HG03108 (cell line): ENCODE measurements at regions not wholly inside any gene's neighbourhood (a gene's known extent, or its start where the extent isn't known, plus 50 kb on each side); places are given as distances from the start of the nearest gene placed in this dataset.
"Not testable (repeated sequence)": the region's sequence is repeated elsewhere in the genome, so short reads cannot be mapped to it uniquely, and the experiment has no call there.

Experiments
- ATAC-seq: cut with Tn5 transposase; IDR thresholded peaks from one replicate; pipeline ENCODE4 v1.9.1; 2021; ENCODE audit warnings: moderate library complexity; ENCODE audit not compliant: unreplicated experiment

DNA sequence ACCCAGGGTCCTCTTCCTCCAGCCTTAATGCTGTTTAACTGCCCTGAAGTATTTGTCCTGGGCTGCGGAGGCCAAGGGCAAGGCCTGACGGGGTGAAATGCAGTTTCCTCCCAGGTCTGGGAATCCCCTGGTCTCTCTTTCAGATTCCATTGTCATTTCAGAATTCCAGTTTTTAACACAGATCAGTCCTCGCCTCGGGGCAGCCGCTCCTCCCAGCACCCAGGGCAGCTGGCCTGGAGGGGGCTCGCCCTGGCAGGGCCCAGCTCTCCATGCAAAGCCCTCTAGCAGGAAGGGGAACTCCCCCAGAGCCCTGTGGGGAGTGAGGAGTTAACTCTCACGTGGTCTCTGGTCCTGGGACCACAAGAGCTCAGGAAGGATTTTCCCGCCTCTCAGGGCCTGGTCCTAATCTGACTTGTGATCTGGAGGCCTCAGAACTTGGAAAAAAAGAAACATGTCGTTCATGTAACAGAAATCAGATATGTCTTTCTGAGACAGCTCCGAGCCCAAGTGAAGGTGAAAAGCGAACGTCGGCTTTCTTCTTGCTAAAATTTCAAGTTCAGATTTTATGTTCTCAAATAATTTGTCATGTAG lies 265.6 kb upstream of the SFSWAP start:
- no peak for ATAC-seq

DNA sequence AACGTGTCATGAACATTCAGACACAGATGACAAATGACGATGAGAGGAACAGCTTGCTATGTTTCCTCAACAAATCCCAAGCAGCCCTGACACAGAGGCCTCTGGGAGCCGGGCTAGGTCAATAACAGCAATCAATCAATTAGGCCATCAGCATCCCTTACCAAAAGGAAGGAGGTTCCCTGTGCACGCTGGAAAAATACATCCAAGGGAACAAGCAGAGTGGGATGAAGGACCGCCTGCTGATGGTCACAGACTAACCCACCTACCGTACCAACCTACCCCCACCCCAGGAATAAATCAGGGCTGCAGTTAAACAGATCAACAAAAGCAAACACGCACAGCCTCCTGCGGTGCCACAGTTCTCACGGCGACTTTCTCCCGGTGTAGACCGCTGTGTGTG lies 265.1 kb upstream of the SFSWAP start:
- no peak for ATAC-seq

DNA sequence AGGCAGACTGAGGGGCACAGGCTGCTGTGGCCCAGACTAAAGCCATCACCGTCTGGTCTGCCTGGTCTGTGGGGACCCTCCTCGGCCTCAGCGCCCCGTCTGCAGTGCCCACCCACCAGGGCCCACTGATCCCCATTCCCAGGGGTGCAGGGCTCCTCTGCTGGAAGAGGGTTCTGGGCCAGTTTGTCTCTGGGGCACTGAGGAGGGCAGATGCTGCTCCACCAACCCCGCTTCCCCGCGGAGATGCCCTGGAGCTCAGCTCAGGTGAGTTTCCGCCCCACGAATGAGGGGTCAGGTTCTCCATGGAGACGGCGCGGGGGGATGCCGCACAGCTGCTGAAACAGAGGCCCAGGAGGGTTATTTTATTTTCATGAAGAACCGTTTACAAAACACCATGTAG lies 263.3 kb upstream of the SFSWAP start:
- not testable (repeated sequence) for ATAC-seq

DNA sequence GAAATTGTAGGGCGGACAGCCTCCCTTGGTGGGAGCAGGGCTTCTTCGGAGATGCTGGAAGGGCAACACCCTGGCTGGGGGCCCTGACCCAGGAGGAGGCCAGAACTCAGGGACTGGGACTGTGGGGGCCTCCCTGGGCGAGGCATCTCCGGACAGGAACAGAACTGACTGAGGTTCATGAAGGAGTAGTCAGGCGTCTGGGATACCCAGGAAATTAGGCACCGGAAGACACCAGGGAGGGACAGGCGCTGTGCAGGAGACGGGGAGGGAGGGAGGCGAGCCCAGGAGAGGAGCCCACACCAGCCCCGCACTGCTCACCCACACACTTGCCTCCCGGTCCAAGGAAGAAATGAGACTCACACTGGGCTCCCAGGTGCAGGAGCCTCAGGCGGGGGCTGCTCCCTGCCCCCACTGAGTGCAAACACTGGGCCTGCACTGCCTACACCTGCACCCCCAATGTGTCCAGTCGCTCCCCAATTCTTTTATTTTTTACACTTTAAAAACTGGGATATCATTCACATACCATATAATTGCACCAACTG lies 262.6 kb upstream of the SFSWAP start:
- ATAC-seq, result no peak

DNA sequence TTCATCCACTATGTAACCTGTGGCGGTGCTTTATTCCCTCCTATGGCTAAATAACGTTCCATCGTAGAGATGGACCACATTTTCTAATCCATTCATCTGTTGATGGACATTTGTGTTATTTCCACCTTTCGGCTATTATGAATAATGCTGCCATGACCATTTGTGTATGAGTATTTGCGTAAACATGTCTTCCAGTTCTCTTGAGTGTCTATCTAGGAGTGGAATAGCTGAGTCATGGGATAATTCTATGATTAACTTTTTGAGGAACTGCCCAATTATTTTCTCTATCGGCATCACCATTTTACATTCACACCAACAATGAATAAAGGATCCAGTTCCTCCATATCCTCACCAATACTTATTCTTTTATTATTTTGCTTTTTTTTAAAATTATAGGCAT lies 261.9 kb upstream of the SFSWAP start:
- no peak for ATAC-seq

DNA sequence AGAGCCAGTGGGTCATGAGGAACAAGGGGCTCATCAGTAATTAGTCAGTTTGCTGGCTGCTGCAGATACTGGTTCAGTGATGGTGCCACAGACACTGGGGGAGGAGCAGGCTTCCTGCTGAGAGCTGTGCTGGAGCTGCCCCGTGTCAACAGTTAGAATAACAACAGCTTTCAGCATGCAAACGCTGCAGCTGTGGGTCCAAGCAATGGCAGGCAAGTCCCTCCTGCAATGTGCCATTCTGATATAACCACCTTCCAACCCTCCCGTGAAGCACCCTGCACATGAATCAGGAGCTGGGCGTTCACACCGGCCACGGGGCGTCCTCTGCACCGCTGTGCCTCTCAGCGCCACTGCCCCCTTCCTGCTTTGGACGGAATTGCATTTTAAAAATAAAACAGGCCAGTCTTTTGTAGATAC lies 258.4 kb upstream of the SFSWAP start:
- no peak for ATAC-seq

DNA sequence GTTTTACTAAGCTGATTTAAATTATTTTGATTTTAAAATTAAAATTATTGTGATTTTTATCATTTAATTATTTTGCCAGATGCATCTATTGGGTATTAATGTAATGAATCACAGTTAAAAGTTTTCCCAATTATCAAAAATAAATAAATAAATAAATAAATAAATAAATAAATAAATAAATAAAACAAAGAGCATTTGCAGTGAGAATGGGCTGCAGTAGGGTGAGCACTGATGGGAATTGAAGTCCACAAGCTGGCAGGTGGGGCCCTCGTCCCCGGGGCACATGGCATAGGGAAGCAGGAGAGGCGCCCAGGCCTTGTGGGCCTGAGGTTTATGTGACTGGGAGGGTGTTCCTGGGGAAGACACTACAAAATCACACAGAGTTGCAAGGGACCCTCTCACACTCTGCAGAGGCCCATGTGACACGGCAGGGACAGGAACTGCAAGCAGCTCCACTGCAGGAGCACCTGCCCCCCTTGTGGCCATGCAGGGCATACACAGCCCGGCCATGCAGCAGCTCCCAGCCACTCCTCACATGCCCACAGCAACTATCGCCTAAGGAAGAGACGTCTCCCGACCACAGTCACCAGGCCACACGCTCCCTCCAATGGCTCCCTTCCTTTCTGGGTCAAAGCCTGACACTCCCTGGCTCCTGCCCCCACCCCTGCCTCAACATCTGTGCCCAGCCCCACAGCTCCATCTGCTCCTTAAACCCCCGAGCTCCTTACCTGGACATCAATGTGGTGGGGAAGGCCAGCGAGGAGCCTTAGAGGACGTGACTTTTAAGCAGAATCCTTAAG lies 256.3 kb upstream of the SFSWAP start:
- peak; percentile 85 for ATAC-seq

DNA sequence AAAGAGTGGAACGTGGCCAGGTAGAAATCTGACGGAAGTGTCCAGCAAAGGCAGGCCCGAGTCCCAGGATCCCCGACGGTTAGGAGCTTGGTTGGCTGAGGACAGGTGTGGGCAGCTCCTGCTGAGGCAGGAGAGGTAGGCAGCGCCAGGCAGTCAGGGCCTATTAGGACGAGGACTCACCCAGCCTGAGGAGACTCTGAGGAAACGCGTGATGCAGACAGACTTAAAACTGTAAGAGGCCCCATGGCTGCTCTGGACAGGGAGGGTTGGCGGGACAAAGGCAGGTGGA lies 255.7 kb upstream of the SFSWAP start:
- ATAC-seq, result no peak

DNA sequence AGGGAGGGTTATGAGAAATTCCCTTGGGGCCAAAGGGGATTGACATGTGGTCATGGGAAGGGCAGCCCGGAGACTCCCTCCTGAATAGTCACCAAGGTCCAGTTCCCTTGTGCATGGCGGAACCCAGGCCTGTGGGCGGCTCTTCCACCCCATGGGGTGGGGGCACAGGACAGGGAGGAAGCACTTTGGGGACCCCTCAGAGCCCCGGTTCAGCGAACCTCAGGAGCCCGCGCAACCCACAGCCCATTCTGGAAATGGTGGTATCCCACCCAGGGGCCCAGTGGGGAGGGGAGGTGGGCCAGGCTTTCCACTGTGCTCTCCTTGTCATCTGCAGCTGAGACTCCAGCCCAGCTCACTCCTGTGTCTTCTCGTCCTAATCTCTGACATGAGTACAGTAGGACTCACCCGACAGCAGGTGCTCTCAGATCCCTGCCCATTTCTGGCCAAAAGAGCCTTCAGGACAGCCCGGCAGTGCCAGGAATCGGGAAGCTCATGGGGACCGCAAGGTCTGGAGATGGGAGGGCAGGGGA lies 255.2 kb upstream of the SFSWAP start:
- no peak for ATAC-seq

DNA sequence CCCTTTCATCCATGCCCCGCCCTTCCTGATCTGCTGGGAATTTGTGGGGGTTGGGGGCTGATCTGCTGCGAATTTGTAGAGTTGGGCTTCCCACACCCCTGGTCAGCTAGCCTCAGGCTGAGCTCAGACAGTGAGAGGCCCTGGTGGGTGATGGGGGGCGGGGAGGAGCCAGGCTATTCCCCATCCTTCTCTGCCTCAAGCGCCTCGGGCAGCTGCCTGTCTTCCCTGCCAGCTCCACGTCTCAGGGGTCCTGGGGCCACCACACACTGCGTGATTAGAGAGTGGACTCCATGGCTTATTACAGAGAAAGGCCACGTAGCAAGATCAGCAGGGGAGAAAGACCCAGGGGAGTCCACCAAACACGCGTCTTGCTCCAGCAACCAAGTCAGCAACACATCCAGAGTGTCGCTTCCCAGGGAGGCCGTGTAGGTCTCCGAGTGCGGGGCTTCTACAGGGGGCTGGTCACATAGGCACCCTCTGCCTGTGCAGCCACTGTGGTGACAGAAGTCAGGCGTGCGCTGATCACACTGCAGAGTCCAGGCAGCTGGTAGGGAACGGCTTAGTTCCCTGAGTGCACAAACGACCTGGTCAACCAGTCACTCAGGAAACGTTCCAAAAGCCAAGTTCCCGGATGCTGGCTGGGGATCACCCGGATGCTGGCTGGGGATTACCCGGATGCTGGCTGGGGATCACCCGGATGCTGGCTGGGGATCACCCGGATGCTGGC lies 254.4 kb upstream of the SFSWAP start:
- ATAC-seq, result no peak

DNA sequence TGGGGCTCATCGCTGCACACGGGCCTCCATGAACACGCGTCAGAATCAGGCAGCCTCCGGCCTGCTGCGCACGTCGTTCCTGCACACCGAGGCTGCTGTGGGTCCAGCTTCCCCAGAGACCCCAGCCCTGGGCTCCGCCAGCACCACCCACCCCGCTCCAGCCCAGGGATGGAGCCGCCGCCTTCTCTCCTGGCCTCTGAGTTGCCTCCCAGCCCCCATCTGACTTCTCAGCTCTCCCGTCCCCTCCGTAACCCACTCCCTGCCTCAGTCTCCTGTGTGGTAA lies 253.9 kb upstream of the SFSWAP start:
- no peak for ATAC-seq

DNA sequence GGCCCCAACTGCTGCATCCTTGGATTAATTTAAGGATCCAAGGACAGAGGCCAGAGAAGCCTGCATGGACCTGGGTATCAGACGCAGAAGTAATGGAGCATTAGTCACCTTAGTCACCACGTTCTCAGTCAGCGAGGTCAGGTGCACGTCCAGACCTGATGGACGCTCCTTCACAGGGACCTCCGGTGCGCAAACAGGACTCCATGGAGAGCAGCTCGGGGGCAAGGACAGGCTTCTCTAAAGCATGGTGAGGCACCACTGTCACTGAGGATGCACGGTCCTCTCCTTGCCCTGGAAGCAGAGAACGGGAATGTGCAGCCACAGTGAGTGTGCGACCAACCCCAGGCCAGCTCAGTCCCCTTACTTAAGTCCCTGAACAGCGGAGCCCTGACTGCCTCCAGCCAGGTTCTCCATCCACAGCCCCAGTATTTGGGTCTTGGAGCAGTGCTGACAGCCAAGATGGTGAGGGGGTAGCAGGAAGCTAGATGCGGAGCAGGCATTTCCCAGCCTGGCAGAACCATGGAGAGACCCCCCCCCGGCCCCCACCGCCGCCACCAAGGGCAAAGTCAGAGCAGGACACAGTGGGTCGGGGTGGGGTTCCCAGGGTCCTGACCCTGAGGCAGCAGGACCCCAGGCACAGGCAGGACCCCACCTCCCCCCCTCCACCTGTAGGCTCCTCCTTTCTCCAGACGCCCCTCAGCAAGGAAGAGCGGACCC lies 253.4 kb upstream of the SFSWAP start:
- ATAC-seq, result no peak

DNA sequence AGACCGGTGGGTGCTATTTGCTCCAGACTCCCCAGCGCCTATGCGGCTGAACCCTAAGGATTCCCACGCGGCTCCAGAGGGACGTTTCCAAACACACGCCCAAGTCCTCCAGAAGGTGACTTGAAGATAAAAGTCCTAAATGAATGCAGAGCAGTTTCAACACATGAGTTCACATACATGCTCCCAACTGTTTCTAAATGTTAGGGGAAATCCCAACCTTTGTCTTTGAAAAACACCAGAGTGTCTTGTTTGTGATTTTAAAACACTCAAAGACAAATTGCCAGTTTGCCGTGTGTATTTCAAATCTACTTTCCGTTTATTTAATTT lies 252.9 kb upstream of the SFSWAP start:
- ATAC-seq, result no peak

DNA sequence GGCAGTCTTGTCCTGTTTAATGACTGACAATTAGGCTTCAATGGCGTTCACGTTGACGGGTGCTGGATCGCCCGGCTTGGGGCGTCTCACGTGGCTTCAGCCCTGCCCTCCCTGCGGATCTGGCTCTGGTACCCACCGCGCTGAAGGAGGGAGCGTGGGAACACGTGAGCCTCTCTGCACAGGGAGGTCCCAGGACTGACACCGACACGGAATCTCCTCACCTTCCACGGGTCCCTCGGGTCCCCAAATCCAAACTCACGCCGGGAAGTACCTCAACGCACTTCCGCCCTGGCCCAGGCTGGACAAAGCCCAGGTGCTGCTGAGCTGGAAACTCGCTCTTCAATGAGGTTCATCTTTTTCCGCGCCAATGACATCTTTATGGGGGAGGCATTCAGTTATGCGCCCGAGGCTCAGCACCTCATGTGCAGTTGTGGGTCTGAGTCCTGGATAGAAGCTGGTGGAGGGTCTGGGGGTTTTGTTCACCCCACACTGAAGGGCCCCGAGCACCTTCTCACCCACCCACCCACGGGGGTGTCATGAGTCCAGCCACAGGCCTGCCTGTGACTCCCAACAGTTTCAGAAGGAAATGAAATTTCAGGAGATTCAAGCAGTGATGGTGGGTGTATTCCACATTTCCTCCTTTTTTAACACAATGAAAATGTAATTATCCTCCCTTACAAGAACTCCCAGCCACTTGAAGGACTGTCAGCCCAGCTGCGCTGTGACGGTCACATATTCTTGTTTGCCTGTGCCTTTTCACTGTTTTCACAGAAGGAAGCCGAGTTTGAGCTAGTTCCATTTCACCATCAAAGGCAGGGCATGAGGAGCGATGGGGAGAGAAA lies 251.7 kb upstream of the SFSWAP start:
- no peak for ATAC-seq

DNA sequence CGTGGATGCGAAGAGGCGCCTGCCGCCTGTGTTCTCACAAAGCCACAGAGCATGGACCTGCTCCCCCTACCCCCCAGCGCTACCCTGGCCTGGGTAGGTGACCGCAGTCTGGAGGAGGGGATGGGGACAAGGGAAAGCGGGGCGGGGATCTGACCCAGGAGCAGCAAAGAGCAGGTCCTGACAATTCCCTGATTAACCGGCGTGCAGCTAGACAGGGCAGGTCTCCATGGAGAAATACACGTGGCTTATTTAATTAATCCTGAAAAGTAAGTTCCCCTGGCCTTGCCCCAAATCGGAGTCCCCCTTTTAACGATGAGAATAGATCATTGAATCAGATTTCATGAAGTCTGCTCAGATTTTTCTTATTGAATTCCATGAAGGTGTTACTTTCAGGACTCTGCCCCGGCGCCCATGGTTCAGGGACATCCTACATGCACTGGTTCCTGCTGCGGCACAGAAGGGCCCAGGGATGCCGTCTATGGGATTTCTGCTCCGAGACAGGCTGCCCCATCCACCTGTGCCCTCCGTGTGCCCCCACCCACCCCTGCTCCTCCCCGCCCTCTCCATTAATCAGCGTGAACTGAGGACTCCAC lies 251.0 kb upstream of the SFSWAP start:
- ATAC-seq, result no peak

DNA sequence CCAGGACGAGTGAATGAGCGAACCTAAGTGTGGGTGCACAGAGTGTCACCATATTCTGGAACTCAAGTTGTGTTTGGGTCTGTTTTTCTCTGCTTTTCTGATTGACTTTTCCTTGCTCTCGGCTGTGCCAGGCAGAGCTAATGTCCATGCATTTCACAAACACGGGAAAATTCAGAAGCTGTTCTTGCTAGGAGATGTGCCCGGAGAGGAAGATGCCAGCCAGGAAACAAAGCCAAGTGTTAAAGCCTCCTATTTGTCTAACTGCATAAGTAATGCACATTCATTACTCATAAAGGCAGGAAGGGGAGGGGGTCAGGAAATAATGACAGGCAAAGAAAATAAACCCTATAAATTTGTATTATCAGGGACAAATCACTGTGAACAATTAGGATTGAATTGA lies 250.4 kb upstream of the SFSWAP start:
- no peak for ATAC-seq

DNA sequence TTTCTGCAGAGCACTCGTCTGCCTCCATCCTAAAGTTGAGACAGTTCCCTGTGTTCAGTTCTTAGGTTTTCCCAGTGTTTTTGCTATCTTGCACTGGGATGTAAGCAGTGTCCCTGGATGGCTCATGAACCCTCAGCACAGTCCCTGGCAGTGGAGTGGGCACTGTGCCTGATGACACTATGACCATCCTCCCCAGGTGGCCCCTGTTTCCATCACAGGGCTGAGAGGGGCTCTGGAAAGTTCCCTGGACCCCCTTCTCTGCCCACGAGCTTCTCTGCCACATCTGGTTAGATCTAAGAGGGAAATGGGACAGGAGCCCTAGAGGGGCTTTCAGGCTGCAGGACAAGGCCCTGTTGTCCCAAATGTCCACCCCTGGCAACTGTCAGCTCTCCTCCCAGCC lies 249.8 kb upstream of the SFSWAP start:
- no peak for ATAC-seq

DNA sequence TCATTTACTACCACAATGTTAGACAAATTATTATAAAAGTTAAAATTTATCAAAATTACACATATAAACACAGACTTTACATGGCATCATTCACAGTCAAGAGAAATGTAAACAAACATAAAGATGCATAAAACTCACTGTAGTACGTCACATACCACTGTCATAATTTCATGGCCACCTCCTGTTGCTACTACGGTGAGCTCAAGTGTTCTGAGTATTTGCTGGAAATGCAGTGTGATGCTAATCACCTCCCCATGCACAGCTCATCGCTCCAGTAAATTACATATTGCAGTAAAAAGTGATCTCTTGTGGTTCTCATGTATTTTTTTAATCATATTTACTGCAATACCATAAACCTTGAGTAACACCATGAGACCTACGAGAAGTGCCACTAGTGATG lies 247.7 kb upstream of the SFSWAP start:
- ATAC-seq, result no peak

DNA sequence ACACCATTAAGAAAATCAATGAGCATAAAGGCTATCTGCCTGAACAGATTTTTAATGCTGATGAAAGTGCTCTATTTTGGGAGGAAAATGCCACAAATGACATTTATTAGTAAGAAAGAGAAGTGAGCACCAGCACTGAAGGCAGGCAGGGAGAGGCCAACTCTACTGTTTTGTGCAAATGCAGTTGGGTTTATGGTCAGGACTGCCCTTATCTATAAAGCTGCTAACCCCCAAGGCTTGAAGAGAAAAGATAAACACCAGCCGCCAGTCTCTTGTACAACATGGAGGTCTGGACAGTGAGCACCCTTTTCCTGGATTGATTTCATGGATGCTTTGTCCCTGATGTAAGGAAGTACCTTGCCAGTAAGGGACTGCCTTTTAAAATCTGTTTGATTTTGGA lies 246.8 kb upstream of the SFSWAP start:
- no peak for ATAC-seq

DNA sequence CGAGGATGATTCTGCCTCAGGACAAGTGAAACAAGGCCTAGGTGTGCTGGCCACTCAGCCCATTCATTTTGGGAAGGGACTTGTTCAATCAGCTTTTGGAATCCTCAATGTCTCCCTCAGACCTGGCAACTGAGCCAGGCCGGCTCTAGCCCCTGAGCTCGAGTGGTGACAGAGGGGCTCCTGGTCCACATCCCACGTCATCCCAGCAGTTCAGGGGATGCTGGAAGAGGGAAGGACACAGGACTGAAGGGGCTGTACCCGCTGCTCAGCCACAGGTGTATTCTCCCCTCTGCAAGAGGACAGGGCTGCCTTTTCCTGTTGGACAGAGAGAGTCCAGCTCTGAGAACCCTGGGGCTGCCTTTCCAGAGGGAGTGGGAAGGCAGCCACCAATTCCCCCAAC lies 244.6 kb upstream of the SFSWAP start:
- no peak for ATAC-seq
